ENCODE measurements at regions not wholly inside any gene's neighbourhood (a gene's known extent, or its start where the extent isn't known, plus 50 kb on each side); places are given as distances from the start of the nearest gene placed in this dataset.

DNA sequence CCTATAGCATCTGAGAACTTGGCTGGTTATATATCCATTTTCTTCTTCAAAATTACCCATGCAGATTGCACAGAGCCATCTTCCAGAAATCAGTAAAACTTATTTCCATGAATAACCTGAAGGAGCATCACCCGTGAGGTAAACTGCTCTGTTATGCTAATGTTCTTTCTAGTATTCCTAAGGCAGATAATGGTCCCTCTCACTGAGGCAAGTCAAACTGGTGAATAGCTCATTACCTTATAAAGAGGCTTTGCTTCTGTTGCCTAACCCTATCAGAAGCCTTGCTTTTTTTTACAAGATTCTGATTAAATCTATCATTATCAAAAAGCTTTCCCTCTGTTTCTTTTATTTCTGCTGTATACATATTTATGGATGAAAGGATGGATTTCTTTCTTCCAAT is 307.6 kb upstream of the FLRT2 start:
- DNase-seq (ENCODE audit: low spot score): no peak

DNA sequence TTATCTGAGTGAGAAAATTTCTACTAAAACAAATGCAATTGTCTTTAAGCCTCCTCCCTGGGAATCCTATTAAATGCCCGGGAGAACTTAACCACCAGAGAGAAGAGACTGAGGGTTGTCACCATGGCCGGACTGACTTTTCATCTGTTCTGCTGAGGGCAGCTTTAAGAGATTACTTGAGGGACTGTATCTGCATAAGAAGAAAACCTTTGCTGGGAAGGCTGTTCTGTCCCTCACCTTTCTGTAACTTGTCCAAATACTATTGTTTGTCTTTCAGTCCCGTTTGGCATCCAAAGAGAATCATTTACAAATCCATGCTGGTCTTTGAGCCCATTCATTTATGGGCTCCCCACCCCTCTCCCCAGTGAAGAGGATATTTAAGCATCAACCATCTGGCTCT is 306.3 kb upstream of the FLRT2 start:
- DNase-seq (ENCODE audit: low spot score): no peak

DNA sequence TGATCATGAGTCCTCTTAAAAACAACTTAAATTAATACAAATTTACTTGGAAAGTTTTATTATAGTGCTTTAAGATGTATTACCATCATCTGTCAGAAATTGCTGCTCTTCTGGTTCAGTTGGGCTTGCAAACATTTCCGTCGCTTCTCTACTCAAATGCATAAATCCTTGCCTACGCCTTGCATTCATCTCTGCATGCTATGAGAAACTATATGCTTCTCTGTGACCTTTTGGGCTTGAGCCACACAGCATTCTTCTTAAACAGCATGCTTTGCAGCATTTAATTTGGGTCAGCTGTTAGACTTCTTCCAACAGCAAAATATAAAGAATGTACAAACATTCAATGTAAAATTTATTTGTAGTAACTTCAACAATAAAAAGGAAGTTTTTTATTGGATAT is 305.7 kb upstream of the FLRT2 start:
- DNase-seq (ENCODE audit: low spot score): no peak

GRCh38 chr14:85233756-85234155 is 296.2 kb upstream of the FLRT2 start:
- DNase-seq (ENCODE audit: low spot score): no peak

GRCh38 chr14:85234156-85235025 is 295.6 kb upstream of the FLRT2 start:
- DNase-seq (ENCODE audit: low spot score): no peak

DNA sequence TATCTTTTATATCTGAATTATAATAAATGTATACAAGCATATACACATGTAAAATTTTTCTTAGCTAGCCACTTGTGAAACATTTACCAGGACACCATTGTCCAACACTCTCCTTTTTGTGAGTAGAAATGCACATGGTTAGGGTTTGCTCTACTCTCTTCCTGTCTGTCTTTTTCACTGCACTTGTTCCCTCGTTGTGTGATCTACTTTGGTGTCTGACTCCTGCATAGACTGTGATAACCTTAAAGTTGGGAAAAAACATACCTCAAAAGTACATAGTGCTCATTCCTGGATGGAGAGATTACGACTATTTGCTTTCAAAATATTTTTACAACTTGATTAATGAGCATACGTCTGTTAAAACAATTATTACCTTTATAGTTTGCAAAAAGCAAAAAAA is 294.1 kb upstream of the FLRT2 start:
- no peak for DNase-seq (ENCODE audit: low spot score)

- no peak for DNase-seq (ENCODE audit: low spot score)
Observed at GRCh38 chr14:85236296-85236695, 293.6 kb upstream of the FLRT2 start.

- DNase-seq (ENCODE audit: low spot score): no peak
Observed at GRCh38 chr14:85239791-85240190, 290.2 kb upstream of the FLRT2 start.

- DNase-seq (ENCODE audit: low spot score): no peak
Observed at GRCh38 chr14:85241022-85241855, 288.7 kb upstream of the FLRT2 start.

DNA sequence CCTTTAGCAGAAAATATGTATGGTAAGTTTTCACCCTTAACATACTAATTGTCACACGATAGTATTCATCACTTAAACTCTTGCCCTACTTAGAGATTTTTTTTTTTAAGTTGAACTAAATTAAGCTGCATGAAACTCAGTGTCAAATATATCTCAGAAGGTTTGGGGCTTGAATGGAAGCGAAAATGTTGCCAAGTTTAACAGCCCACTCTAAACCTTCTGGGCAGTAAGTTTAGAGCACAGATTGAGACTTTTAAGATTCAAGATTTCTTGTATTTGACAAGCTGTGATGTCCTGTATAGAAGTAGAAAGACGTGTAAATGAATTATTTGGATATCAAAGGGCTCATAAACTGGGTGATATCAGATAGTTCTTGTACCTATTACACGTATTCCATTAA is 287.3 kb upstream of the FLRT2 start:
- DNase-seq (ENCODE audit: low spot score): no peak

GRCh38 chr14:85243321-85243720 is 286.6 kb upstream of the FLRT2 start:
- DNase-seq (ENCODE audit: low spot score): peak; percentile 28

- peak; percentile 45 for DNase-seq (ENCODE audit: low spot score)
Observed at GRCh38 chr14:85247071-85247470, 282.9 kb upstream of the FLRT2 start.

DNA sequence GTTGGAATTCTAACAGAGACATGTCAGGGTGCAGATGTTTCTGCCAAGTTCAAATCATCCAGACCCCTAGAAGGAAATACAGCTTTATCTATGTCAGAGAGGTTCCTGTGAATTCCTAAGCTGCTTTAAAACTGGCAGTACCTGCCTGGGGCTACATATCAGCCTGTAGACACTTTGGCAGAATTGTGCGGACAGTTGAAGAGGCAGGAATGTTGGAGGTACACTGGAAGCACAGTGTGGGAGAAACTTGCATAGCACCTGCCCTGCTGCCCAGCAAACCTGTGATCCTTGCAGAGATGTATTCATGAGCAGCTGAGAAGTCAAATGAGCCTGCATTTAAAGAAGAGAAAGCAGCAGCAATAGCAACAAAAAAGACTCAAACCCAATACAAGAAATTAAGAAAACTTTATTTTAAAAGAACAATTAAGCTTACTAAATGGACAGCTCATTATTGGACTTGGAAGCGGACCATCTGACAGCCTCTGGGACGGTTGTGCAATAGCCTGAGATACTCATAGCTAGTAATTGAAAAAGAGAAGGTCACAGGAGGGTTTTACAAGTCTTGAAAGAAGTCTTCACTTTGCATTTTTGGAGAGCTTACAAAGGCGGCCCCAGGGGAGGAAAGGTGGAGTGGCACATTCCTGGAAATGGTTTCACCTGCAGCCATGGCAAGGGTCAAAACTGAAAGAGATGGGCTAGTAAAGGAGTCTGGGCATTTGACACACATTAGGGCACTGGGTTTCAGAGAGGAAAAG is 280.9 kb upstream of the FLRT2 start:
- no peak for DNase-seq (ENCODE audit: low spot score)

- no peak for DNase-seq (ENCODE audit: low spot score)
Observed at GRCh38 chr14:85250414-85251189, 279.3 kb upstream of the FLRT2 start.

GRCh38 chr14:85252011-85252410 is 277.9 kb upstream of the FLRT2 start:
- DNase-seq (ENCODE audit: low spot score): no peak

- no peak for DNase-seq (ENCODE audit: low spot score)
Observed at GRCh38 chr14:85254711-85255110, 275.2 kb upstream of the FLRT2 start.

DNA sequence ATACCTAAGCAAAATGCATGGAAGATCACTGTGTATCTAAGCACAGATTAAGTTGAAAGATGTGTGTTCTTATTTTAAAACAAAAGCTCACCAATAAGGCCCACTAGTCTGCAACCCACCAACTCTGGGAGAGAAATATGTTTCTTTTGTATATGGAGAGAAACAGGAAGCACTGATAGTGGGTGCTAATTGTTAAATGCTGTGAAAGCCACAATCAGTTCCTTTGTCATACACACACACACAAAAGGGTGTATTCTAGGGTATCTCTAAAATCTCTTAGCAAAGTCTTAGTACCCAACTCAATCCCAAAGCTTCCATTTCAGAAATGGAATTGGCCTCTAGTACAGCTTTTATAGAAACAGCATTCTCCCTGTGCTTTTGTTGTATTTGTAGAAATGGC is 272.7 kb upstream of the FLRT2 start:
- DNase-seq (ENCODE audit: low spot score): no peak

GRCh38 chr14:85263916-85264675 is 265.8 kb upstream of the FLRT2 start:
- no peak for DNase-seq (ENCODE audit: low spot score)

- peak; percentile 21 for DNase-seq (ENCODE audit: low spot score)
Observed at GRCh38 chr14:85273099-85273677, 256.8 kb upstream of the FLRT2 start.

GRCh38 chr14:85273952-85274351 is 256.0 kb upstream of the FLRT2 start:
- DNase-seq (ENCODE audit: low spot score): no peak

All from Ammon's horn (tissue), 1 donor.